ENCODE measurements at regions not wholly inside any gene's neighbourhood (a gene's known extent, or its start where the extent isn't known, plus 50 kb on each side); places are given as distances from the start of the nearest gene placed in this dataset.
"Not testable (repeated sequence)": the region's sequence is repeated elsewhere in the genome, so short reads cannot be mapped to it uniquely, and the experiment has no call there.

- DNase-seq, result peak; percentile 9
These were observed 56.0 kb upstream of the RAB6C start for GRCh38 chr2:129923265-129924091.

- not testable (repeated sequence) for DNase-seq
These were observed 55.4 kb upstream of the RAB6C start for GRCh38 chr2:129924115-129924514.

GRCh38 chr2:129925381-129925780, 54.1 kb upstream of the RAB6C start:
- no peak for DNase-seq

GRCh38 chr2:129927696-129928095, 51.8 kb upstream of the RAB6C start:
- no peak for DNase-seq

GRCh38 chr2:129929321-129930290, 49.9 kb upstream of the RAB6C start:
- no peak for DNase-seq
